KMS-11 (cell line): ENCODE measurements at regions not wholly inside any gene's neighbourhood (a gene's known extent, or its start where the extent isn't known, plus 50 kb on each side); places are given as distances from the start of the nearest gene placed in this dataset.

ENCODE experiments used
- H2AFZ ChIP-seq: fragments of 200-600 bp; sonication (generic); 2 replicates; pipeline ENCODE4 v1.6.1; 2016; ENCODE audit warnings: antibody characterized with exemption, mixed run types, low read depth
- H3K27ac ChIP-seq: fragments of 200-600 bp; sonication (generic); 2 replicates; pipeline ENCODE4 v1.6.1; 2016; ENCODE audit warnings: mild to moderate bottlenecking, mixed run types
- H3K27me3 ChIP-seq: fragments of 200-600 bp; sonication (generic); 2 replicates; pipeline ENCODE4 v1.6.1; 2017; ENCODE audit warnings: mild to moderate bottlenecking, low read depth, mixed run types, moderate library complexity; ENCODE audit not compliant: insufficient read depth
- H3K36me3 ChIP-seq: fragments of 200-600 bp; sonication (generic); 2 replicates; pipeline ENCODE4 v1.6.1; 2017; ENCODE audit warnings: mild to moderate bottlenecking, mixed run types; ENCODE audit not compliant: insufficient read depth
- H3K4me1 ChIP-seq: fragments of 200-600 bp; sonication (generic); 2 replicates; pipeline ENCODE4 v1.6.1; 2016; ENCODE audit warnings: mild to moderate bottlenecking, low read depth, mixed run types; ENCODE audit not compliant: poor library complexity, severe bottlenecking
- H3K4me2 ChIP-seq: fragments of 200-600 bp; sonication (generic); 2 replicates; pipeline ENCODE4 v1.7.0; 2016; ENCODE audit warnings: mild to moderate bottlenecking, mixed run types
- H3K4me3 ChIP-seq: fragments of 200-600 bp; sonication (generic); IDR thresholded peaks from 2 replicates; pipeline ENCODE4 v1.6.1; 2017; ENCODE audit warnings: low read depth, low read length, mixed read lengths; ENCODE audit not compliant: insufficient read depth
- H3K79me2 ChIP-seq: fragments of 200-600 bp; sonication (generic); 2 replicates; pipeline ENCODE4 v1.6.1; 2016; ENCODE audit warnings: low read depth, mixed run types; ENCODE audit not compliant: insufficient read depth
- H3K9ac ChIP-seq: fragments of 200-600 bp; sonication (generic); 2 replicates; pipeline ENCODE4 v1.6.1; 2016; ENCODE audit warnings: mild to moderate bottlenecking, mixed run types
- H4K20me1 ChIP-seq: fragments of 200-600 bp; sonication (generic); 2 replicates; pipeline ENCODE4 v1.6.1; 2016; ENCODE audit warnings: mild to moderate bottlenecking, mixed run types; ENCODE audit not compliant: insufficient read depth
- TF ChIP-seq, protein P1 (sequence below): fragments of 200-600 bp; sonication (generic); conservative IDR thresholded peaks from 2 replicates; pipeline ENCODE4 v1.6.1; 2017; ENCODE audit warnings: low read depth, mild to moderate bottlenecking, antibody characterized with exemption, low read length, moderate library complexity, mixed read lengths

DNA sequence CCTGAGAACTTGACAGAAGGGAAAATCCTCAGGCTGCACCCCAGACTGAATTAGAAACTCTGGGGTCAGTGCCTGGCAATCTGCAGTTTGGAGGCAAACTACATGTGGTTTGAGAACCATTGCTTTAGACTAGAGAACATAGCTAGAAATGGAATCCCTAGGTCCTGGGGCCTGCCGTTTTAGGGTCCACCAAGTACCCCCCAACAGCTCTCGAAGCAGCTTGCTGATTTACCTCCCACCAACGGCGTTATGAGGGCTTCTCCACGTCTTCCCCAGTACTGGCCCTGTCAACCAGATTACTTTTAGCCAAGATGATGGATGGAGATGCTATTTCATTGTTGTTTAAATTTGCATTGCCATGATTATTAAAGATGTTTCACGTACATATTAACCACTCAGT is 272.5 kb downstream of the XXYLT1 start:
- Histone ChIP-seq H3K4me1 (peaks cover 10% of the 10 kb centered on the region), H3K36me3 (no peaks in the 10 kb centered on the region), H3K27ac (no peak overlapping the region), H3K4me3 (no peak overlapping the region), H2AFZ (no peak overlapping the region), H3K4me2 (no peak overlapping the region), H3K79me2 (no peaks in the 10 kb centered on the region), H3K9ac (no peak overlapping the region), H3K27me3 (no peaks in the 10 kb centered on the region), H4K20me1 (no peaks in the 10 kb centered on the region)
- TF ChIP-seq, protein P1, sequence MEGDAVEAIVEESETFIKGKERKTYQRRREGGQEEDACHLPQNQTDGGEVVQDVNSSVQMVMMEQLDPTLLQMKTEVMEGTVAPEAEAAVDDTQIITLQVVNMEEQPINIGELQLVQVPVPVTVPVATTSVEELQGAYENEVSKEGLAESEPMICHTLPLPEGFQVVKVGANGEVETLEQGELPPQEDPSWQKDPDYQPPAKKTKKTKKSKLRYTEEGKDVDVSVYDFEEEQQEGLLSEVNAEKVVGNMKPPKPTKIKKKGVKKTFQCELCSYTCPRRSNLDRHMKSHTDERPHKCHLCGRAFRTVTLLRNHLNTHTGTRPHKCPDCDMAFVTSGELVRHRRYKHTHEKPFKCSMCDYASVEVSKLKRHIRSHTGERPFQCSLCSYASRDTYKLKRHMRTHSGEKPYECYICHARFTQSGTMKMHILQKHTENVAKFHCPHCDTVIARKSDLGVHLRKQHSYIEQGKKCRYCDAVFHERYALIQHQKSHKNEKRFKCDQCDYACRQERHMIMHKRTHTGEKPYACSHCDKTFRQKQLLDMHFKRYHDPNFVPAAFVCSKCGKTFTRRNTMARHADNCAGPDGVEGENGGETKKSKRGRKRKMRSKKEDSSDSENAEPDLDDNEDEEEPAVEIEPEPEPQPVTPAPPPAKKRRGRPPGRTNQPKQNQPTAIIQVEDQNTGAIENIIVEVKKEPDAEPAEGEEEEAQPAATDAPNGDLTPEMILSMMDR, result no peak

DNA sequence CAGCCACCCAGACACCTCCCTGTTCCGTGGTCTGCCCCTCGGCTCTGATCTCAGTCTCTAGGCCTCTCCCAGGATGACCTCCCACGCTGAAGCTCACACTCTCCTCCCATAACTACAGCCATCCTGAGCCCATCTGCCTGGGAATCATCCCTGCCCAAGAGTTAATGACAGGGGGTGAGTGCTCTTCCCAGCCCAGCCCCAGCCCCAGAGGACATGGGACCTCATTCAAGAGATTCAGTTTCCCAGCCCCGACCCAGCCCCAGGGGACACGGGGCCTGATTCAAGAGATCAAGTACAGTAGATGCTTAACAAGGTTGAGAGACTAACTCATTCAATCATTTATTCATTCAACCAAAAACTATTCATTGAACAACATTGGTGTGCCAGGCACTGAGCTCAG is 272.0 kb downstream of the XXYLT1 start:
- Histone ChIP-seq H3K4me1 (peaks cover 10% of the 10 kb centered on the region), H3K36me3 (no peaks in the 10 kb centered on the region), H3K9ac (no peak overlapping the region), H3K79me2 (no peaks in the 10 kb centered on the region), H3K27ac (no peak overlapping the region), H3K27me3 (no peaks in the 10 kb centered on the region), H3K4me2 (no peak overlapping the region), H3K4me3 (no peak overlapping the region), H4K20me1 (no peaks in the 10 kb centered on the region), H2AFZ (no peak overlapping the region)
- TF ChIP-seq, protein P1, result no peak

DNA sequence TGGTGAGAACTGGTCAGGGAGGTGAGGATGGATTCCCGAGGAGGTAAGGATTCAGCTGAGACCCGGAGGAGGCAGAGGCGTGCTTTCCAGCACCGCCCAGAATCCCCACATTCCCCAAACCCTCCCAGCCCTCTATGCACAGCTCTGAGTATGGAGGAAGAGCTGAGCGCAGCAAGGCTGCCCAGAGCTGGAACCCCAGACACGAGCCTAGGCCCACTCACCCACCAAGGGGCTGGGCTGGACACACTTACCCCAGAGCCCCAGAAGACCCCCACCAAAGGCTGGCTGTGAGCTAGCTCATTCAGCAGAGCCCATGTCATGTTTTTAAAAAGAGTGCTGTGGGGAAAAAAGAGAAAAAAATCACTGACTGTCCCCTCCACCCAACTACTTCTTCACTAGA is 271.5 kb downstream of the XXYLT1 start:
- Histone ChIP-seq H4K20me1 (no peaks in the 10 kb centered on the region), H3K36me3 (no peaks in the 10 kb centered on the region), H3K79me2 (no peaks in the 10 kb centered on the region), H3K9ac (no peak overlapping the region), H3K27ac (no peak overlapping the region), H3K4me1 (peaks cover 10% of the 10 kb centered on the region), H2AFZ (no peak overlapping the region), H3K4me2 (no peak overlapping the region), H3K27me3 (no peaks in the 10 kb centered on the region), H3K4me3 (no peak overlapping the region)
- TF ChIP-seq, protein P1, result no peak

DNA sequence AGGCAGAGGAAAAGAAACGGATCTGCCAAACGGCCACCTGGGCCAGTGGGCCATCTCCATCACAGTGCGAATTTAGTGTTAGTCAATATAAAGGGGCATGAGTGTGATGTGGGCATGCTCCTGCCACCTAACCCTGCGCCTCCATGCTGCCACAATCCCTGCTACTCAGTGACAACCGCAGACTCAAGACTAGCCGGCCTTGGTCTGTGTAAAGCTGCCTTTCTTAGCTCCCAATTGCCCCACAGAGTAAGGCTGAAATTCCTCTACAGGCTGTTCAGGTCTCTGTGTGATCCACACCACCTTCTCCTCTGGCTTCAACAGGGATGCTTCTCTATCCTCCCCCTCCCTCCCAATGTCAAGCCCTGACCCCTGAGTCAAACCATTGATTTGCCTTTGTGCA is 269.7 kb downstream of the XXYLT1 start:
- Histone ChIP-seq H3K4me3 (no peak overlapping the region), H4K20me1 (no peaks in the 10 kb centered on the region), H3K4me2 (no peak overlapping the region), H3K4me1 (peaks cover 10% of the 10 kb centered on the region), H3K27me3 (no peaks in the 10 kb centered on the region), H2AFZ (no peak overlapping the region), H3K79me2 (no peaks in the 10 kb centered on the region), H3K27ac (no peak overlapping the region), H3K9ac (no peak overlapping the region), H3K36me3 (no peaks in the 10 kb centered on the region)
- TF ChIP-seq, protein P1, result no peak
